MM.1S (cell line): ENCODE measurements at regions not wholly inside any gene's neighbourhood (a gene's known extent, or its start where the extent isn't known, plus 50 kb on each side); places are given as distances from the start of the nearest gene placed in this dataset.

ENCODE experiments used
- CTCF ChIP-seq: fragments of 300-600 bp; sonication (generic); IDR thresholded peaks from 2 replicates; pipeline ENCODE4 v1.5.1; 2016; ENCODE audit warnings: antibody characterized with exemption, low read length, mixed read lengths
- EZH2 ChIP-seq: fragments of 300-600 bp; sonication (generic); optimal IDR thresholded peaks from 2 replicates; pipeline ENCODE3; 2017; ENCODE audit warnings: low read depth, mild to moderate bottlenecking, antibody characterized with exemption, low read length, mixed read lengths

GRCh38 chr17:34820248-34820801, 140.9 kb downstream of the CCT6B start:
- TF ChIP-seq CTCF (no peak), EZH2 (no peak)
